ACC112 (cell line): ENCODE measurements at regions not wholly inside any gene's neighbourhood (a gene's known extent, or its start where the extent isn't known, plus 50 kb on each side); places are given as distances from the start of the nearest gene placed in this dataset.

Source experiments
- H2AFZ ChIP-seq: fragments of 200-600 bp; sonication (generic); one replicate; pipeline ENCODE4 v1.6.0; 2017; ENCODE audit warnings: antibody characterized with exemption, low read length; ENCODE audit not compliant: unreplicated experiment
- H3K27ac ChIP-seq: fragments of 200-600 bp; sonication (generic); 2 replicates; pipeline ENCODE4 v1.5.1; 2014; ENCODE audit warnings: low read depth, mild to moderate bottlenecking, antibody characterized with exemption, low read length, moderate library complexity
- H3K27me3 ChIP-seq: fragments of 200-600 bp; sonication (generic); 2 replicates; pipeline ENCODE4 v1.6.1; 2014; ENCODE audit warnings: mild to moderate bottlenecking, antibody characterized with exemption, low read length, moderate library complexity, mixed read lengths; ENCODE audit not compliant: insufficient read depth
- H3K36me3 ChIP-seq: fragments of 200-600 bp; sonication (generic); 2 replicates; pipeline ENCODE4 v1.6.1; 2016; ENCODE audit warnings: mild to moderate bottlenecking, antibody characterized with exemption, low read length, moderate library complexity, mixed read lengths; ENCODE audit not compliant: insufficient read depth
- H3K4me1 ChIP-seq: fragments of 200-600 bp; sonication (generic); one replicate; pipeline ENCODE4 v1.6.1; 2016; ENCODE audit warnings: low read length, mixed read lengths; ENCODE audit not compliant: insufficient read depth, unreplicated experiment, control insufficient read depth
- H3K4me3 ChIP-seq: fragments of 200-600 bp; sonication (generic); 2 replicates; pipeline ENCODE4 v1.5.1; 2014; ENCODE audit warnings: mild to moderate bottlenecking, low read depth, low read length
- H3K79me2 ChIP-seq: fragments of 200-600 bp; sonication (generic); one replicate; pipeline ENCODE4 v1.6.0; 2016; ENCODE audit warnings: low read length; ENCODE audit not compliant: control insufficient read depth, unreplicated experiment, insufficient read depth

DNA sequence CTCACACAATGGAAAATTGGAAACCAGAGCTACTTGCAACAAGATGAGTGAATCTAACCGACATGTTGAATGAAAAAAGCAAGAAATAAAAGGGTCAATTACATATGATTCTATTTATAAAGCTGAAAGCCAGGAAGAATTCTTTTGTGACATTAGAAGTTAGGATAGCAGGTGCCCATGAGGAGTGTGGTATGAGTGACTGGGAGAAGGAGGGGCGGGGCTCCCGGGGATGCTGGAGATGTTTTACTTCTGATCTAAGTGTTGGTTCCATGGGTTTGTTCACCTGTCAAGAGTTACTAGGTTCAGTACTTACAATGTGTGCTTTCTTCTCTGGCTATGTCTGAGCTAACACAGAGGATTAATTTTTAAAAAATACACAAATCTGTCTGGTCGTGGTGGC lies 60.8 kb downstream of the NSMCE3 start:
- Histone ChIP-seq H2AFZ (no peak overlapping the region), H3K4me1 (no peaks in the 10 kb centered on the region), H3K27me3 (peaks cover 55% of the 10 kb centered on the region; the same call in 1 of the 2 replicates), H3K27ac (no peak overlapping the region), H3K79me2 (no peaks in the 10 kb centered on the region), H3K4me3 (no peak overlapping the region), H3K36me3 (no peaks in the 10 kb centered on the region)

DNA sequence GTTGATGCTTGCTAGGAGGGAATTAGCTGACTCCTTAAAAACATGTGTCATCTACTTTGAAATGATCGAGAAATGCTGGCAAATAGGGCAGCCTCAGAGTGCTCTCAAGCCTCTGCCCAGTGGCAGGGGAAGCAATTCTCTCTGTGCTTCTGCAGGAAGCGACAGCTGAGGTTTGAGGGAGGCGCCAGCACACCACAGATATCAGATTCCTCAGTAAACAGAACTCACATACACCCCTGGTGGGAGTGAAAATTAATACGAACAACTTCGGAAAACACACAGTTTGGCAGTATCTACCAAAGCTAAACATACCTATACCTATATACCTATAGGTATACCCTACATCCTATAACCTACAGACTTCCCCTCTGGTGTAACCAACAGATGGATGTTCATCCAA lies 61.3 kb downstream of the NSMCE3 start:
- Histone ChIP-seq H2AFZ (no peak overlapping the region), H3K4me1 (no peaks in the 10 kb centered on the region), H3K79me2 (no peaks in the 10 kb centered on the region), H3K27ac (no peak overlapping the region), H3K27me3 (peaks cover 55% of the 10 kb centered on the region; the same call in 1 of the 2 replicates), H3K4me3 (no peak overlapping the region), H3K36me3 (no peaks in the 10 kb centered on the region)

DNA sequence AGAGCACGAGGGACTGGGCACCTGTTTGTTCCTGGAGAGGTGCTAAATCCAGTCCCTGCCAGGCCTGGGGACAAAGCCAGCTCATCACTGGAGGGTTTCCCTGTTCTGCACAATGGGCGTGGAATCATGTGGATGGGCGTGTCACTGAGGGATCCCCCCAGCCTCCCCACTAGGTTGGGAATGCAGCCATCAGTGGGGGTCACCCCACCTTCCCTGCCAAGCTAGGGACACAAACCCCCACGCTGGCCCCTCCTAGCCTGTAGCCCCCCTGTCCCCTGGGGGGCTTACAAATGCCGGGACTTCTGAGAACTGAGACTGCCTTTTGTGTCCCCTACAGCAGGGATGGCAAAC lies 61.9 kb downstream of the NSMCE3 start:
- no peaks in the 10 kb centered on the region for H3K4me1 ChIP-seq
- no peaks in the 10 kb centered on the region for H3K36me3 ChIP-seq
- no peak overlapping the region for H2AFZ ChIP-seq
- no peak overlapping the region for H3K4me3 ChIP-seq
- H3K27ac ChIP-seq, result no peak overlapping the region
- peaks cover 55% of the 10 kb centered on the region; the same call in 1 of the 2 replicates for H3K27me3 ChIP-seq
- H3K79me2 ChIP-seq, result no peaks in the 10 kb centered on the region

DNA sequence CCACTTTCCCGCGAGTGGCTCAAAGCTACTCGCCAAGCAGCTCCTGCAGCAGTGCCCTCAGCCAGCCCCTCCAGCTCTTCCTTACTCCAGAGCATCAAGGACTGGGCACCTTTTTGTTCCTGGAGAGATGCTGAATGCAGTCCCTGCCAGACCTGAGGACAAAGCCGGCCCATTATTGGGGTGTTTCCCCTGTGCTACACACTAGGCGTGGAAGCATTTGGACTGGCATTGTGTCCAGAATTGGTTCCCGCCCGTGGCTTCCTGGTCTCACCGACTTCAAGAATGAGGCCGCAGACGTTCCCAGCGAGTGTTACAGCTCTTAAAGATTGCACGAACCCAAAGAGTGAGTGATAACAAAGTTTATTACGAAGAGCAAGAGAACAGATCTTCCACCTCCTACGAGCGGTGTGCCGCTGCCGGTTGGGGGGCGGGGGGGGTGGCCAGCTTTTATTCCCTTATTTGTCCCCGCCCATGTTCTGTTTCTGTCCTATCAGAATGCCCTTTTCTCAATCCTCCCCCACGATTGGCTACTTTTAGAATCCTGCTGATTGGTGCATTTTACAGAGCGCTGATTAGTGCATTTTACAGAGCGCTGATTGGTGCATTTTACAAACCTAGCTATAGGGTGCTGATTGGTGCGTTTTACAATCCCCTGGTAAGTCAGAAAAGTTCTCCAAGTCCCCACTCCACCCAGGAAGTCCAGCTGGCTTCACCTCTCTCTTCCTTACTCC lies 62.4 kb downstream of the NSMCE3 start:
- H3K4me1 ChIP-seq, result no peaks in the 10 kb centered on the region
- peaks cover 51% of the 10 kb centered on the region; the same call in 1 of the 2 replicates for H3K27me3 ChIP-seq
- no peak overlapping the region for H3K4me3 ChIP-seq
- H2AFZ ChIP-seq, result no peak overlapping the region
- H3K27ac ChIP-seq, result no peak overlapping the region
- H3K79me2 ChIP-seq, result no peaks in the 10 kb centered on the region
- no peaks in the 10 kb centered on the region for H3K36me3 ChIP-seq

DNA sequence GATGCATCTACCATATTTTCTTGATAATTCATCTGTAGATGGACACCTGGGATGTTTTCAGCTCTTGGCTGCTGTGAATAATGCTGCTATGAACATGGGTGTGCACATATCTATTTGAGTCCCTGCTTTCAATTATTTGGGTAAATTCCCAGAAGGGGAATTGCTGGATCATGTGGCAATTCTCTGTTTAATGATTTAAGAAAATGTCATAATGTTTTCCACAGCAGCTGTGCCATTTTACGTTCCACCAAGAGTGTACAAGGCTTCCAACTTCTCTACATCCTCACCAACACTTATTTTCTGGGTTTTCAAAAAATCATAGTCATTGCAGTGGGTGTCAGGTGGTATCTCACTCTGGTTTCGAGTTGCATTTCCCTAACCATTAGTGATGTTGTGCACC lies 64.4 kb downstream of the NSMCE3 start:
- Histone ChIP-seq H3K4me3 (no peak overlapping the region), H3K79me2 (no peaks in the 10 kb centered on the region), H3K27me3 (peaks cover 51% of the 10 kb centered on the region), H3K36me3 (no peaks in the 10 kb centered on the region), H2AFZ (no peak overlapping the region), H3K27ac (no peak overlapping the region), H3K4me1 (no peaks in the 10 kb centered on the region)

DNA sequence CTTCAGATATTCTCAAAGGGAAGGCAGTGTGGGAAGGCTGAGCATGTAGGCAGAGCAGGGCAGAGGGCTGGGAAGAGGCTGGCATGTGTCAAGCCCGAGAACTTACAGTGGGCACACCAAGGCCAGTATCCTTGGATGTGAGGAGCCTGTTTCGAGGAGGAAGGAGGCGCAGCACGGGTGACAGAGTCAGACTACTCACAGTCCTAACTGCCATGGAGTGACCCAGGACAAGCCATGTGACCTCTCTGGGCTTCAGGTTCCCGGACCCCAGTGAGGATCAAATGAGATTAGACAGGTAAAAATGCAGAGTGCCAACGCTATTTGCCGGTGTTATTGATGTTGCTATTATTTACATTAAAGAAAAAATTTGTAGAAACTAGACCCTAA lies 65.3 kb downstream of the NSMCE3 start:
- Histone ChIP-seq H3K27me3 (peaks cover 45% of the 10 kb centered on the region), H2AFZ (no peak overlapping the region), H3K4me3 (no peak overlapping the region), H3K36me3 (no peaks in the 10 kb centered on the region), H3K27ac (no peak overlapping the region), H3K79me2 (no peaks in the 10 kb centered on the region), H3K4me1 (no peaks in the 10 kb centered on the region)

DNA sequence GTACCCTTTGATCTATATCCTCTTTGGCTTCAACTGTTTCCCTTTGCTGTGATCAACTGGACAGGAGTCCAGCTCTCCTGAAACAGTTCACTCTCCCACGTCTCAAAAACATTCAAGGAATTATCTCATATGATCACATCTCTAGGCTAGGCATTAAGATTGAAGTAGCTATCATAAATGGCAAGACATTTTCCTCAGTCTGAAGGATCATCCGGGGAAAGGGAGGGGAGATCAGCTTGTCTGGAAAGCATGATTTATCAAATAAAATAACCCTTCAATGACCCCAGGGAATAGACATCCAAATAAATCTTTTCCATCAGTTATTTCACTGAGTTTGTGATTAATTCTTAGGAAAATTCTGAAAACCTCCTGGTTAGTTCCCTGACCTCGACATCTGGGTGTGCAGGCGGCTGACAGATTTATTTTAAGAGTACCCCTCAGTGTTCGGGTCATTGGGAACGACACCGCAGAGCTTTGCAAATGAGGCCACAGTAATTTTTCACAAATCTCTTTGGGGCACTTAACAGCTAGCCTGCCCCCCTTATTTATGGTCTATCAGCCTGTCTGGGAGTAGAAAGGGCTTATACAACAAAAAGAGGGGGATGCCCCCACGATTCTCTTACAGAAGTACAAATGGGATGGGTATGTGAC lies 65.8 kb downstream of the NSMCE3 start:
- H3K79me2 ChIP-seq, result no peaks in the 10 kb centered on the region
- H3K4me3 ChIP-seq, result no peak overlapping the region
- H2AFZ ChIP-seq, result no peak overlapping the region
- H3K36me3 ChIP-seq, result no peaks in the 10 kb centered on the region
- H3K27ac ChIP-seq, result no peak overlapping the region
- H3K4me1 ChIP-seq, result no peaks in the 10 kb centered on the region
- H3K27me3 ChIP-seq, result peaks cover 47% of the 10 kb centered on the region

DNA sequence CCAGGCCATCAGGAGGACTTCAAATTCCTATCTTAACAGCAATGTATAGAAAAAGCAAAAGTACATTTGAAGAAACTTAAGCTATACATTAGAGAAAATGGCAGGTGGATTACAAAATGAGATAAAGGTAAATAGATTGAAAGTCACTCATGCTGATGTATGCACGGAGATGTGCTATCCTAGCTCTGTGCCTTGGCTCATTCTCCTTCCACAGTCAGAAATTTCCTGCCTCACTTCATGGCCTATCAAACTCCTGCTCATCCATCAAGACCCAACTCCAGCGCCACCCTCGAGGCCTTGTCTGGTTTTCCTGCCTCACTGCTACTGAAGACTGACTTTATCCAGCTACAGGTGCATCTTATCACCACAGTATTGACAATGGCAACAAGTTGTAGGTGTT lies 72.9 kb downstream of the NSMCE3 start:
- H3K4me1 ChIP-seq, result no peaks in the 10 kb centered on the region
- H2AFZ ChIP-seq, result no peak overlapping the region
- H3K79me2 ChIP-seq, result no peaks in the 10 kb centered on the region
- no peak overlapping the region for H3K4me3 ChIP-seq
- H3K27me3 ChIP-seq, result peaks cover 65% of the 10 kb centered on the region
- H3K27ac ChIP-seq, result no peak overlapping the region
- H3K36me3 ChIP-seq, result no peaks in the 10 kb centered on the region

DNA sequence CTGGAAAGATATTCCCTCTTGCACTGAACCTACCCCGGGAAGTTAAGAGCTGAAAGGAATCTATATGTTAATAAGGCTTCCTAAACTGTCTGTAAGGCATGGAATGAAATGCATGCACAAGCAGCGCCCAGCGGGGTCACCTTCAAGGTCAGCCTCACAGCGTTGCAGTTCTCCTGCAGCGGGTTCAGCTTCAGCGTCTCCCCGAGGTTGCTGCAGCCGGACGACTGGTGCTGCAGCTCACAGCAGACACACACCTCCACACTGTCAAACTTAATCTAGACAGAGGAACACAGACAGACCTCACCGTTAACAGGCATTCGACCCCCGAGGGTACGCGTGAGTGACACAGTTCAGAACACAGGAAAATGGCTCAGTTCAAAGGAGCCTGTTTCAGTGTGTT lies 73.3 kb downstream of the NSMCE3 start:
- Histone ChIP-seq H3K4me3 (no peak overlapping the region), H3K79me2 (no peaks in the 10 kb centered on the region), H2AFZ (no peak overlapping the region), H3K27ac (no peak overlapping the region), H3K27me3 (peaks cover 65% of the 10 kb centered on the region), H3K4me1 (no peaks in the 10 kb centered on the region), H3K36me3 (no peaks in the 10 kb centered on the region)

DNA sequence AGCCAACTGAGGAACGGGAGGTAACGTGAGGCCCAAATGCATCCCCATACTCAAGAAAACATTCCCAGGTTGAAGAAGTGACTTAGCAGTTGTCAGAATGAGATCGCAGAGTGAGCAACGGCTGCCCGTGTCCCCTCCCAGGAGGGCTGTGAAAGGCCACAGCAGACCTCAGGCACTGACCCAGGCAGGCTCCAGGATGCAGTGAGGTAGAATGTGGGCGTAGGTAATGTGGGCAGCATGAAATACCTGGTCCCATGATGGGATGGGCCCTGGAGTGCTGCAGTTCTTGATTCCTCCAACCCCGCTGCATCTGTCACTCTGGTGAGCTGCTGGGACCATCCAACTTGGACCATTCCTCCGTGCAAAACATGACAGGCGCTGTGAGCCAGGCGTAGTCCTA lies 74.8 kb downstream of the NSMCE3 start:
- Histone ChIP-seq H3K36me3 (no peaks in the 10 kb centered on the region), H3K27me3 (peaks cover 72% of the 10 kb centered on the region)

More for the DNA sequence above, 74.8 kb downstream of the NSMCE3 start:
- Histone ChIP-seq H3K27ac (no peak overlapping the region), H2AFZ (no peak overlapping the region), H3K4me3 (no peak overlapping the region), H3K4me1 (no peaks in the 10 kb centered on the region), H3K79me2 (no peaks in the 10 kb centered on the region)
